Neural progenitor cell (in vitro differentiated cells): ENCODE measurements at regions not wholly inside any gene's neighbourhood (a gene's known extent, or its start where the extent isn't known, plus 50 kb on each side); places are given as distances from the start of the nearest gene placed in this dataset.

ENCODE experiments used
- EZH2 ChIP-seq: fragments of 200-600 bp; sonication (generic); IDR thresholded peaks from 2 replicates; pipeline ENCODE4 v1.6.1; 2017; ENCODE audit warnings: antibody characterized with exemption, mild to moderate bottlenecking, moderate library complexity
- TF ChIP-seq, protein P1 (sequence below): fragments of 200-600 bp; sonication (generic); IDR thresholded peaks from 2 replicates; pipeline ENCODE4 v1.5.1; 2017; ENCODE audit warnings: antibody characterized with exemption, mild to moderate bottlenecking

- TF ChIP-seq, protein P1, sequence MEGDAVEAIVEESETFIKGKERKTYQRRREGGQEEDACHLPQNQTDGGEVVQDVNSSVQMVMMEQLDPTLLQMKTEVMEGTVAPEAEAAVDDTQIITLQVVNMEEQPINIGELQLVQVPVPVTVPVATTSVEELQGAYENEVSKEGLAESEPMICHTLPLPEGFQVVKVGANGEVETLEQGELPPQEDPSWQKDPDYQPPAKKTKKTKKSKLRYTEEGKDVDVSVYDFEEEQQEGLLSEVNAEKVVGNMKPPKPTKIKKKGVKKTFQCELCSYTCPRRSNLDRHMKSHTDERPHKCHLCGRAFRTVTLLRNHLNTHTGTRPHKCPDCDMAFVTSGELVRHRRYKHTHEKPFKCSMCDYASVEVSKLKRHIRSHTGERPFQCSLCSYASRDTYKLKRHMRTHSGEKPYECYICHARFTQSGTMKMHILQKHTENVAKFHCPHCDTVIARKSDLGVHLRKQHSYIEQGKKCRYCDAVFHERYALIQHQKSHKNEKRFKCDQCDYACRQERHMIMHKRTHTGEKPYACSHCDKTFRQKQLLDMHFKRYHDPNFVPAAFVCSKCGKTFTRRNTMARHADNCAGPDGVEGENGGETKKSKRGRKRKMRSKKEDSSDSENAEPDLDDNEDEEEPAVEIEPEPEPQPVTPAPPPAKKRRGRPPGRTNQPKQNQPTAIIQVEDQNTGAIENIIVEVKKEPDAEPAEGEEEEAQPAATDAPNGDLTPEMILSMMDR, result no peak
- TF ChIP-seq EZH2, result no peak
Observed at GRCh38 chr9:75418518-75418917, 330.2 kb downstream of the OSTF1 start.
